RWPE1 (cell line): ENCODE measurements at regions not wholly inside any gene's neighbourhood (a gene's known extent, or its start where the extent isn't known, plus 50 kb on each side); places are given as distances from the start of the nearest gene placed in this dataset.

Experiments
- CTCF ChIA-PET: fragments of 350-600 bp; sonication (Branson Sonifier 250); formaldehyde crosslinking; extraction: SDS; loops from one replicate; lab custom pipeline; 2021; lab: Yijun Ruan, JAX
- POLR2A ChIA-PET: fragments of 400-600 bp; formaldehyde crosslinking; extraction: SDS; loops from one replicate; lab custom pipeline; 2020; ENCODE audit warnings: antibody characterized with exemption; ENCODE audit not compliant: low non-redundant PET; lab: Yijun Ruan, JAX
- DNase-seq: peaks from one replicate; pipeline ENCODE4 v3.0.0; 2012; ENCODE audit warnings: low spot score
- H3K27ac ChIP-seq: fragments of 450-650 bp; 2 replicates; pipeline ENCODE4 v1.5.1; 2017
- CTCF ChIP-seq: fragments of 450-650 bp; conservative IDR thresholded peaks from 2 replicates; pipeline ENCODE4 v1.5.1; 2017; ENCODE audit warnings: low read depth, mild to moderate bottlenecking

GRCh38 chr9:91151718-91152095 lies 210.0 kb downstream of the AUH start:
- no peak for TF ChIP-seq CTCF
- H3K27ac ChIP-seq: no peak overlapping the region
- ChIA-PET CTCF (no interaction called here), POLR2A (no interaction called here)
- DNase-seq: no peak

GRCh38 chr9:91154686-91155085 lies 207.0 kb downstream of the AUH start:
- CTCF ChIA-PET: no interaction called here
- DNase-seq: no peak
- TF ChIP-seq CTCF: no peak
- H3K27ac ChIP-seq: no peak overlapping the region
- POLR2A ChIA-PET: no interaction called here

- POLR2A ChIA-PET: no interaction called here
- CTCF ChIA-PET: no interaction called here
- no peak overlapping the region for H3K27ac ChIP-seq
- no peak for DNase-seq
- no peak for TF ChIP-seq CTCF
These were observed 206.5 kb downstream of the AUH start for GRCh38 chr9:91155181-91155580.

- TF ChIP-seq CTCF: no peak
- H3K27ac ChIP-seq: no peak overlapping the region
- DNase-seq: no peak
- POLR2A ChIA-PET: no interaction called here
- CTCF ChIA-PET: no interaction called here
These were observed 205.9 kb downstream of the AUH start for GRCh38 chr9:91155746-91156376.

GRCh38 chr9:91156451-91157234 lies 205.1 kb downstream of the AUH start:
- no peak for TF ChIP-seq CTCF
- ChIA-PET CTCF (no interaction called here), POLR2A (no interaction called here)
- no peak overlapping the region for H3K27ac ChIP-seq
- no peak for DNase-seq

GRCh38 chr9:91157883-91158282 lies 203.8 kb downstream of the AUH start:
- POLR2A ChIA-PET: no interaction called here

More at GRCh38 chr9:91157883-91158282, 203.8 kb downstream of the AUH start:
- no peak overlapping the region for H3K27ac ChIP-seq
- CTCF ChIA-PET: interaction anchor here (0.7 kb wide), 1 partner anchor 243 kb away, joined by 3 read pairs; no protein-coding TSS in a partner anchor
- DNase-seq: no peak
- TF ChIP-seq CTCF: no peak
